K562 (cell line): ENCODE measurements at regions not wholly inside any gene's neighbourhood (a gene's known extent, or its start where the extent isn't known, plus 50 kb on each side); places are given as distances from the start of the nearest gene placed in this dataset.

ENCODE experiments used
- BHLHE40 ChIP-seq: IDR thresholded peaks from 2 replicates; pipeline ENCODE4 v1.6.1; 2011; ENCODE audit warnings: low read length, improper control_type of control experiment
- CHD4 ChIP-seq: fragments of 200-600 bp; sonication (generic); IDR thresholded peaks from 3 replicates; pipeline ENCODE4 v1.6.1; 2012; ENCODE audit warnings: low read depth, mild to moderate bottlenecking, mixed read lengths, low read length, inconsistent platforms; ENCODE audit not compliant: insufficient read depth, insufficient replicate concordance, poor library complexity, severe bottlenecking
- CREM ChIP-seq: IDR thresholded peaks from 2 replicates; pipeline ENCODE4 v1.6.1; 2014; ENCODE audit warnings: antibody characterized with exemption, low read depth
- CXXC5 ChIP-seq: fragments of 250-450 bp; sonication (Bioruptor Pico); IDR thresholded peaks from 2 replicates; pipeline ENCODE4 v1.8.0; 2022; ENCODE audit warnings: inconsistent platforms, mild to moderate bottlenecking, moderate library complexity
- HNRNPK ChIP-seq: fragments of 200-400 bp; formaldehyde crosslinking; IDR thresholded peaks from one replicate; pipeline ENCODE4 v1.6.1; 2018; ENCODE audit warnings: mild to moderate bottlenecking, low read depth, low read length; ENCODE audit not compliant: poor library complexity, severe bottlenecking
- KAT2B ChIP-seq: IDR thresholded peaks from one replicate; pipeline ENCODE4 v1.6.1; 2012; ENCODE audit warnings: low read depth, mild to moderate bottlenecking, control low read depth, inconsistent platforms, low read length, moderate library complexity
- NONO ChIP-seq, 2 experiments: fragments of 200-400 bp in 1 of 2; fragments of 450-650 bp in 1 of 2; formaldehyde crosslinking in 1 of 2; IDR thresholded peaks; 2 replicates each; pipeline ENCODE4 v1.6.1; 2017; ENCODE audit warnings: low read depth in 2 of 2, mild to moderate bottlenecking in 2 of 2, moderate library complexity in 2 of 2, low read length in 1 of 2
- NR0B1 ChIP-seq: fragments of 450-650 bp; IDR thresholded peaks from one replicate; pipeline ENCODE4 v1.6.1; 2018; ENCODE audit warnings: mild to moderate bottlenecking, moderate library complexity; ENCODE audit not compliant: partially characterized antibody
- POLR3A ChIP-seq: IDR thresholded peaks from 2 replicates; pipeline ENCODE4 v1.6.1; 2011; ENCODE audit warnings: borderline replicate concordance, mild to moderate bottlenecking, moderate library complexity; ENCODE audit not compliant: insufficient read length, insufficient read depth; ENCODE audit errors: extremely low read depth
- POU5F1 ChIP-seq: fragments of 150-350 bp; IDR thresholded peaks from 2 replicates; pipeline ENCODE4 v1.6.1; 2014; ENCODE audit warnings: borderline replicate concordance, low read length, low read depth, mild to moderate bottlenecking; ENCODE audit not compliant: partially characterized antibody
- RAD21 ChIP-seq, 2 experiments: fragments of 250-450 bp in 1 of 2; fragments of 450-650 bp in 1 of 2; sonication (Bioruptor Pico) in 1 of 2; formaldehyde crosslinking in 1 of 2; IDR thresholded peaks in 1 of 2; conservative IDR thresholded peaks in 1 of 2; 2 replicates each; pipeline versions ENCODE4 v1.4.0 to v1.8.0; 2020 to 2022; ENCODE audit warnings: mild to moderate bottlenecking in 2 of 2, moderate library complexity in 1 of 2
- SAFB ChIP-seq: fragments of 200-400 bp; formaldehyde crosslinking; IDR thresholded peaks from 2 replicates; pipeline ENCODE4 v1.6.1; 2017; ENCODE audit warnings: low read depth, low read length, borderline replicate concordance
- SMC3 ChIP-seq: conservative IDR thresholded peaks from 2 replicates; pipeline ENCODE4 v1.6.1; 2011; ENCODE audit warnings: low read depth, low read length, improper control_type of control experiment; ENCODE audit not compliant: insufficient read depth
- ZBTB11 ChIP-seq, 3 experiments: fragments of 200-800 bp in 1 of 3; fragments of 250-450 bp in 1 of 3; fragments of 450-650 bp in 1 of 3; sonication (Bioruptor Pico) in 1 of 3; sonication (Bioruptor generic) in 1 of 3; formaldehyde crosslinking in 1 of 3; IDR thresholded peaks; 2 replicates each; pipeline versions ENCODE4 v1.6.1 to v1.8.0; 2016 to 2022; ENCODE audit warnings: mild to moderate bottlenecking in 2 of 3, missing genetic modification characterization in 2 of 3, missing compliant biosample characterization in 1 of 3, moderate library complexity in 1 of 3
- ZNF232 ChIP-seq: sonication (generic); formaldehyde crosslinking; IDR thresholded peaks from 2 replicates; pipeline ENCODE4 v1.8.0; 2022; ENCODE audit warnings: mild to moderate bottlenecking, missing genetic modification reagents
- ZNF282 ChIP-seq: sonication (generic); formaldehyde crosslinking; IDR thresholded peaks from 2 replicates; pipeline ENCODE4 v1.8.1; 2023; ENCODE audit warnings: missing genetic modification reagents
- ZNF395 ChIP-seq: fragments of 200-800 bp; sonication (Bioruptor generic); IDR thresholded peaks from 2 replicates; pipeline ENCODE4 v1.6.1; 2017; ENCODE audit warnings: missing genetic modification characterization, missing compliant biosample characterization
- ZNF76 ChIP-seq: fragments of 250-450 bp; sonication (Bioruptor Pico); IDR thresholded peaks from 2 replicates; pipeline ENCODE4 v1.4.0; 2020; ENCODE audit warnings: mild to moderate bottlenecking, moderate library complexity, borderline replicate concordance
- ZNF764 ChIP-seq: fragments of 250-450 bp; sonication (Bioruptor Pico); IDR thresholded peaks from 2 replicates; pipeline ENCODE4 v1.4.0; 2020; ENCODE audit warnings: low read depth, mild to moderate bottlenecking, moderate library complexity

- TF ChIP-seq ZNF76 (CRISPR knock-in tag), result no peak
- TF ChIP-seq RAD21 (CRISPR knock-in tag; conservative IDR thresholded peaks at IDR 0.05 in 1 of 2, IDR thresholded peaks at IDR 0.05 in 1 of 2), result peak; percentile 59 to 66
- no peak for TF ChIP-seq SAFB
- peak; percentile 58; the same call in 1 of the 2 replicates for TF ChIP-seq BHLHE40
- TF ChIP-seq SMC3, result peak; percentile 34; the same call in 1 of the 2 replicates
- TF ChIP-seq ZNF764 (CRISPR knock-in tag), result no peak
- no peak for TF ChIP-seq CHD4
- TF ChIP-seq POU5F1, result no peak
- TF ChIP-seq CXXC5 (CRISPR knock-in tag), result peak; percentile 43
- TF ChIP-seq ZNF395, result no peak
- no peak for TF ChIP-seq ZNF282 (CRISPR knock-in tag)
- TF ChIP-seq ZBTB11 (CRISPR knock-in tag; IDR thresholded peaks at IDR 0.05), result no peak
- no peak for TF ChIP-seq ZNF232 (CRISPR knock-in tag)
- TF ChIP-seq CREM, result 0 out of 2 replicates have a peak, but pooled peaks have one; percentile 4
- no peak for TF ChIP-seq NONO (IDR thresholded peaks at IDR 0.05; ENCODE audit: low read depth in 2 of 2, low read length in 1 of 2)
- no peak for TF ChIP-seq KAT2B
- no peak for TF ChIP-seq NR0B1
- TF ChIP-seq HNRNPK, result no peak
- no peak for TF ChIP-seq POLR3A
These were observed 381.7 kb upstream of the JARID2 start (continued) for GRCh38 chr6:14863902-14864850.
